ENCODE measurements at regions not wholly inside any gene's neighbourhood (a gene's known extent, or its start where the extent isn't known, plus 50 kb on each side); places are given as distances from the start of the nearest gene placed in this dataset.

GRCh38 chr3:21989341-21990042 lies 238.5 kb upstream of the ZNF385D start:
- Histone ChIP-seq H2AFZ (ENCODE audit: low read length) (no peak overlapping the region), H3K4me1 (ENCODE audit: insufficient read depth, low read length) (no peaks in the 10 kb centered on the region)

More at GRCh38 chr3:21989341-21990042, 238.5 kb upstream of the ZNF385D start:
- no peaks in the 10 kb centered on the region for H4K20me1 ChIP-seq (ENCODE audit: control insufficient read depth, insufficient read depth, insufficient read length)
- WGBS (ENCODE audit: extremely low coverage, insufficient read length, low lambda C conversion rate): no CpG with 5 or more reads among the region's 5 CpGs
- H3K23ac ChIP-seq (ENCODE audit: insufficient read length, low read depth, low read length): no peak overlapping the region
- H2BK15ac ChIP-seq (ENCODE audit: low read depth, low read length): no peak overlapping the region
- H2BK20ac ChIP-seq (ENCODE audit: low read depth, low read length, poor library complexity, severe bottlenecking): no peak overlapping the region
- H3K4me1 Mint-ChIP-seq: peaks cover 0 to 9% of the 10 kb centered on the region in 2 experiments; a peak in 2 of 4 replicates
- no peak overlapping the region for H3K18ac ChIP-seq (ENCODE audit: insufficient read length, low read depth, low read length)
- no peaks in the 10 kb centered on the region for H3K36me3 Mint-ChIP-seq (ENCODE audit: insufficient read depth in 1 of 3, low read depth in 3 of 3)
- H3K56ac ChIP-seq (ENCODE audit: insufficient read length, low read depth, low read length): no peak overlapping the region
- H4K91ac ChIP-seq (ENCODE audit: insufficient read length, low read depth, low read length): no peak overlapping the region
- H3K9ac ChIP-seq (ENCODE audit: extremely low read depth, insufficient read length, low read length): no peak overlapping the region
- no peak overlapping the region for H2BK5ac ChIP-seq (ENCODE audit: insufficient read length, low read length)
- H3K9me3 Mint-ChIP-seq: no peaks in the 10 kb centered on the region
- no peaks in the 10 kb centered on the region for H3K27me3 Mint-ChIP-seq (ENCODE audit: low read depth)
- H3T11ph ChIP-seq (ENCODE audit: low read length): no peak overlapping the region
- H3K23me2 ChIP-seq (ENCODE audit: insufficient read length, low read depth, low read length, poor library complexity, severe bottlenecking): no peaks in the 10 kb centered on the region
- no peaks in the 10 kb centered on the region for H3K79me1 ChIP-seq (ENCODE audit: insufficient read depth, low read depth, low read length, poor library complexity, severe bottlenecking)
- no peak overlapping the region for H4K8ac ChIP-seq (replicated peaks; ENCODE audit: insufficient read length, low read depth, low read length)
- no peak overlapping the region for H2AK5ac ChIP-seq (ENCODE audit: insufficient read length, low read length)
- H3K4me3 Mint-ChIP-seq: no peak overlapping the region
- no peak overlapping the region for H4K5ac ChIP-seq (ENCODE audit: insufficient read length, low read depth, low read length)
- H3K27ac Mint-ChIP-seq: no peak overlapping the region; a peak in 1 of 7 replicates
- no peak overlapping the region for H3K27ac ChIP-seq (ENCODE audit: insufficient read length, low read depth, low read length)
- DNase-seq: no peak
- no peaks in the 10 kb centered on the region for H3K79me2 ChIP-seq (ENCODE audit: insufficient read depth, low read length)
- no peak overlapping the region for H3K4me2 ChIP-seq (ENCODE audit: insufficient read depth, insufficient read length, low read length)
- H3K9me3 ChIP-seq (ENCODE audit: control insufficient read depth, low read depth, low read length): no peaks in the 10 kb centered on the region
- H3K14ac ChIP-seq (ENCODE audit: insufficient read depth, low read length): no peak overlapping the region
- no peak overlapping the region for H3K4ac ChIP-seq (ENCODE audit: low read depth, low read length)
- no peak for TF ChIP-seq CTCF (conservative IDR thresholded peaks at IDR 0.05)
- H2BK12ac ChIP-seq (ENCODE audit: insufficient read length, low read depth, low read length): no peak overlapping the region
- H3K27me3 ChIP-seq (ENCODE audit: insufficient read depth, low read length): no peaks in the 10 kb centered on the region
- H2BK120ac ChIP-seq (ENCODE audit: low read depth, low read length, poor library complexity, severe bottlenecking): no peak overlapping the region
